Motor neuron (in vitro differentiated cells): ENCODE measurements at regions not wholly inside any gene's neighbourhood (a gene's known extent, or its start where the extent isn't known, plus 50 kb on each side); places are given as distances from the start of the nearest gene placed in this dataset.
A peak's percentile ranks its signal among the peaks of the same experiment; 100 is the strongest.

Experiments used
- ATAC-seq, 8 experiments: fragments of 200-7000 bp; cut with Tn5 transposase; replicated peaks in 6 of 8; 2 replicates each; pipeline ENCODE4 v1.8.0; 2021; ENCODE audit warnings: mild to moderate bottlenecking in 8 of 8, moderate library complexity in 8 of 8
- H3K27ac ChIP-seq, 2 donors: fragments of 250-450 bp; sonication (Bioruptor Pico); 2 replicates each; pipeline ENCODE4 v1.9.0; 2021; ENCODE audit warnings: antibody characterized with exemption in 2 of 2, mild to moderate bottlenecking in 2 of 2, moderate library complexity in 1 of 2
- H3K4me1 ChIP-seq, 2 donors: fragments of 250-450 bp; sonication (Bioruptor Pico); replicated peaks in 1 of 2; 2 replicates each; pipeline ENCODE4 v1.6.1; 2021; ENCODE audit warnings: antibody characterized with exemption in 2 of 2, mild to moderate bottlenecking in 2 of 2, moderate library complexity in 1 of 2
- H3K4me3 ChIP-seq, 5 donors: fragments of 250-450 bp; sonication (Bioruptor Pico); 2 replicates each; pipeline ENCODE4 v1.9.0; 2021; ENCODE audit warnings: antibody characterized with exemption in 5 of 5, mild to moderate bottlenecking in 5 of 5, moderate library complexity in 4 of 5
- WGBS, 10 experiments: fragments of 450-650 bp; shearing (Covaris generic); methylation state at CpG; one replicate each; pipeline ENCODE4 v1.0.0; 2022; 5-methylcytosine and 5-hydroxymethylcytosine counted together
- in situ Hi-C, 9 experiments: fragments of 400-800 bp; cut with MboI; loops; one replicate each; pipeline ENCODE4 v1.15.0; 2021; ENCODE audit warnings: low sequenced_read_pairs in 9 of 9, low pct_unique_long_range_greater_than_20kb in 2 of 9; ENCODE audit not compliant: unreplicated experiment in 9 of 9

GRCh38 chr5:152151940-152152339, 227.3 kb upstream of the GLRA1 start:
- peak in 5 of 8 experiments; percentile 38 to 64 (median 51) for ATAC-seq
- in situ Hi-C loops, result loop anchor here in 1 of 9 experiments (25.0 kb wide), 1 partner anchor 360 kb away; no protein-coding TSS in a partner anchor
- WGBS, 10 experiments, result 17 to 100% (median 60%) methylated on average over 1 to 3 of the region's 3 CpGs; no CpG with 5 or more reads in 4 of the 10 experiments

GRCh38 chr5:152151113-152151512, 226.5 kb upstream of the GLRA1 start:
- in situ Hi-C loops, result loop anchor here in 1 of 9 experiments (25.0 kb wide), 1 partner anchor 361 kb away; no protein-coding TSS in a partner anchor
- Histone ChIP-seq H3K4me3 (no peak overlapping the region), H3K4me1 (peaks cover 23 to 37% of the 10 kb centered on the region in 2 donors), H3K27ac (peak overlapping the region in 1 of 2 donors; percentile 38)
- 0 to 67% (median 53%) methylated on average over 1 to 3 of the region's 4 CpGs; no CpG with 5 or more reads in 5 of the 10 experiments for WGBS, 10 experiments
- peak in 5 of 8 experiments; percentile 71 to 95 (median 94) for ATAC-seq

More at GRCh38 chr5:152151940-152152339, 227.3 kb upstream of the GLRA1 start:
- Histone ChIP-seq H3K27ac (peak overlapping the region; percentile 8 to 63), H3K4me1 (peaks cover 23 to 37% of the 10 kb centered on the region in 2 donors), H3K4me3 (no peak overlapping the region)

- in situ Hi-C loops, result loop anchor here in 6 of 9 experiments (10.0 to 25.0 kb wide), 4 partner anchors 235 to 365 kb away; partner anchors contain the start of gene GLRA1 (in 2 of the 6)
- ATAC-seq, result peak in 1 of 8 experiments; percentile 11
- no peak overlapping the region for H3K4me3 ChIP-seq
- H3K27ac ChIP-seq, result no peak overlapping the region
- H3K4me1 ChIP-seq, result peaks cover 39 to 58% of the 10 kb centered on the region in 2 donors
Measured at GRCh38 chr5:152147286-152147685, 222.6 kb upstream of the GLRA1 start.

- 0 to 98% (median 79%) methylated on average over 1 to 7 of the region's 8 CpGs; no CpG with 5 or more reads in 1 of the 10 experiments for WGBS, 10 experiments
- Histone ChIP-seq H3K4me3 (no peak overlapping the region), H3K27ac (no peak overlapping the region), H3K4me1 (peaks cover 33 to 53% of the 10 kb centered on the region in 2 donors)
- no peak for ATAC-seq
- in situ Hi-C loops, result loop anchor here in 6 of 9 experiments (10.0 to 25.0 kb wide), 4 partner anchors 234 to 366 kb away; partner anchors contain the start of gene GLRA1 (in 2 of the 6)
Measured at GRCh38 chr5:152146566-152146965, 221.9 kb upstream of the GLRA1 start.

GRCh38 chr5:152144556-152144955, 219.9 kb upstream of the GLRA1 start:
- ATAC-seq, result no peak
- Histone ChIP-seq H3K4me3 (no peak overlapping the region), H3K27ac (peak overlapping the region in 1 of 2 donors; percentile 53), H3K4me1 (peaks cover 20 to 33% of the 10 kb centered on the region in 2 donors)
- 0 to 100% (median 65%) methylated on average over 1 to 2 of the region's 2 CpGs; no CpG with 5 or more reads in 2 of the 10 experiments for WGBS, 10 experiments
- in situ Hi-C loops, result loop anchor here in 6 of 9 experiments (10.0 to 25.0 kb wide), 4 partner anchors 232 to 368 kb away; partner anchors contain the start of gene GLRA1 (in 2 of the 6)

- in situ Hi-C loops, result loop anchor here in 6 of 9 experiments (10.0 to 25.0 kb wide), 4 partner anchors 232 to 368 kb away; partner anchors contain the start of gene GLRA1 (in 2 of the 6)
- no peak overlapping the region for H3K4me3 ChIP-seq
- peak overlapping the region in 1 of 2 donors; percentile 53 for H3K27ac ChIP-seq
- peaks cover 20 to 33% of the 10 kb centered on the region in 2 donors for H3K4me1 ChIP-seq
- ATAC-seq, result peak in 5 of 8 experiments; percentile 80 to 97 (median 90)
- 0 to 75% (median 26%) methylated on average over 1 to 7 of the region's 9 CpGs; no CpG with 5 or more reads in 3 of the 10 experiments for WGBS, 10 experiments
Measured at GRCh38 chr5:152144030-152144429, 219.4 kb upstream of the GLRA1 start.

GRCh38 chr5:152142840-152143469, 218.3 kb upstream of the GLRA1 start:
- ATAC-seq, result peak; percentile 52 to 89 (median 74)
- H3K4me3 ChIP-seq, result no peak overlapping the region
- peaks cover 29 to 42% of the 10 kb centered on the region in 2 donors for H3K4me1 ChIP-seq
- WGBS, 10 experiments, result 0 to 27% (median 4%) methylated on average over 2 to 3 of the region's 3 CpGs; no CpG with 5 or more reads in 7 of the 10 experiments
- in situ Hi-C loops, result loop anchor here in 6 of 9 experiments (10.0 to 25.0 kb wide), 4 partner anchors 231 to 369 kb away; partner anchors contain the start of gene GLRA1 (in 2 of the 6)
- no peak overlapping the region for H3K27ac ChIP-seq

GRCh38 chr5:152140347-152140746, 215.7 kb upstream of the GLRA1 start:
- Histone ChIP-seq H3K27ac (no peak overlapping the region), H3K4me3 (no peak overlapping the region), H3K4me1 (peaks cover 46 to 66% of the 10 kb centered on the region in 2 donors)
- 0 to 100% (median 56%) methylated on average over 1 of the region's 1 CpG; no CpG with 5 or more reads in 5 of the 10 experiments for WGBS, 10 experiments
- in situ Hi-C loops, result loop anchor here in 6 of 9 experiments (10.0 to 25.0 kb wide), 4 partner anchors 228 to 372 kb away; partner anchors contain the start of gene GLRA1 (in 2 of the 6)
- peak in 2 of 8 experiments; percentile 72 to 75 for ATAC-seq

- peak in 5 of 8 experiments; percentile 11 to 69 (median 42) for ATAC-seq
- Histone ChIP-seq H3K4me3 (no peak overlapping the region), H3K27ac (no peak overlapping the region), H3K4me1 (peaks cover 26 to 40% of the 10 kb centered on the region in 2 donors)
- WGBS, 10 experiments, result 0 to 80% (median 57%) methylated on average over 1 to 4 of the region's 4 CpGs; no CpG with 5 or more reads in 3 of the 10 experiments
- in situ Hi-C loops, result loop anchor here in 4 of 9 experiments (25.0 kb wide), 3 partner anchors 225 to 375 kb away; partner anchors contain the start of gene GLRA1 (in 2 of the 4)
Measured at GRCh38 chr5:152137063-152137462, 212.4 kb upstream of the GLRA1 start.

GRCh38 chr5:152136321-152136720, 211.7 kb upstream of the GLRA1 start:
- Histone ChIP-seq H3K4me3 (no peak overlapping the region), H3K27ac (peak overlapping the region in 1 of 2 donors; percentile 56), H3K4me1 (peaks cover 26 to 40% of the 10 kb centered on the region in 2 donors)
- ATAC-seq, result peak in 4 of 8 experiments; percentile 34 to 74 (median 58)
- WGBS, 10 experiments, result 8 to 100% (median 62%) methylated on average over 1 to 6 of the region's 6 CpGs; no CpG with 5 or more reads in 1 of the 10 experiments
- in situ Hi-C loops, result loop anchor here in 4 of 9 experiments (25.0 kb wide), 3 partner anchors 224 to 376 kb away; partner anchors contain the start of gene GLRA1 (in 2 of the 4)

GRCh38 chr5:152135827-152136226, 211.2 kb upstream of the GLRA1 start:
- Histone ChIP-seq H3K4me3 (no peak overlapping the region), H3K4me1 (peaks cover 26 to 40% of the 10 kb centered on the region in 2 donors), H3K27ac (peak overlapping the region in 1 of 2 donors; percentile 56)
- 0 to 100% (median 70%) methylated on average over 1 to 2 of the region's 2 CpGs; no CpG with 5 or more reads in 1 of the 10 experiments for WGBS, 10 experiments
- ATAC-seq, result peak in 4 of 8 experiments; percentile 27 to 74 (median 42)
- in situ Hi-C loops, result loop anchor here in 4 of 9 experiments (25.0 kb wide), 3 partner anchors 224 to 376 kb away; partner anchors contain the start of gene GLRA1 (in 2 of the 4)

GRCh38 chr5:152125661-152126205, 201.1 kb upstream of the GLRA1 start:
- peak in 1 of 8 experiments; percentile 16 for ATAC-seq
- Histone ChIP-seq H3K4me3 (no peak overlapping the region), H3K4me1 (peaks cover 35 to 38% of the 10 kb centered on the region in 2 donors), H3K27ac (no peak overlapping the region)
- WGBS, 10 experiments, result 0 to 100% (median 55%) methylated on average over 1 to 4 of the region's 7 CpGs; no CpG with 5 or more reads in 4 of the 10 experiments
- in situ Hi-C loops, result loop anchor here in 4 of 9 experiments (25.0 kb wide), 3 partner anchors 213 to 387 kb away; partner anchors contain the start of gene GLRA1 (in 2 of the 4)
